ENCODE measurements at regions not wholly inside any gene's neighbourhood (a gene's known extent, or its start where the extent isn't known, plus 50 kb on each side); places are given as distances from the start of the nearest gene placed in this dataset.

- DNase-seq (ENCODE audit: low read depth, low spot score) = no peak
- Histone ChIP-seq H3K27ac (ENCODE audit: low read depth, low read length) (no peak overlapping the region), H3K27me3 (ENCODE audit: control insufficient read depth, insufficient read depth, low read length) (no peaks in the 10 kb centered on the region), H3K9me3 (ENCODE audit: control insufficient read depth, insufficient read depth, low read length) (no peaks in the 10 kb centered on the region), H3K4me3 (ENCODE audit: low read depth, low read length) (no peak overlapping the region)
- ChIA-PET CTCF (interaction anchor here (1.2 to 1.6 kb wide), 2 partner anchors 8 to 10 kb away, joined by 4 to 5 read pairs; no protein-coding TSS in a partner anchor), POLR2A (no interaction called here)
- TF ChIP-seq CTCF (IDR thresholded peaks at IDR 0.05; ENCODE audit: low read depth, low read length) = no peak
Observed at GRCh38 chr13:90857921-90858320, 489.6 kb upstream of the MIR17HG start.

GRCh38 chr13:90866006-90866405 lies 481.5 kb upstream of the MIR17HG start:
- Histone ChIP-seq H3K9me3 (ENCODE audit: control insufficient read depth, insufficient read depth, low read length) (no peaks in the 10 kb centered on the region), H3K27ac (ENCODE audit: low read depth, low read length) (no peak overlapping the region), H3K27me3 (ENCODE audit: control insufficient read depth, insufficient read depth, low read length) (no peaks in the 10 kb centered on the region), H3K4me3 (ENCODE audit: low read depth, low read length) (no peak overlapping the region)
- DNase-seq (ENCODE audit: low read depth, low spot score) = no peak
- ChIA-PET CTCF (interaction anchor here (1.3 to 1.6 kb wide), 3 partner anchors 8 to 1139 kb away, joined by 3 to 4 read pairs (median 3); no protein-coding TSS in a partner anchor), POLR2A (no interaction called here)
- TF ChIP-seq CTCF (IDR thresholded peaks at IDR 0.05; ENCODE audit: low read depth, low read length) = no peak

- ChIA-PET POLR2A (no interaction called here), CTCF (interaction anchor here (0.5 to 1.7 kb wide), 13 partner anchors 9 to 1505 kb away, joined by 3 to 5 read pairs (median 3); no protein-coding TSS in a partner anchor)
- no peak overlapping the region for H3K27ac ChIP-seq (ENCODE audit: low read depth, low read length)
- H3K4me3 ChIP-seq (ENCODE audit: low read depth, low read length) = no peak overlapping the region
- no peaks in the 10 kb centered on the region for H3K9me3 ChIP-seq (ENCODE audit: control insufficient read depth, insufficient read depth, low read length)
- peak; percentile 7 for DNase-seq (ENCODE audit: low read depth, low spot score)
- H3K27me3 ChIP-seq (ENCODE audit: control insufficient read depth, insufficient read depth, low read length) = no peaks in the 10 kb centered on the region
- TF ChIP-seq CTCF (IDR thresholded peaks at IDR 0.05; ENCODE audit: low read depth, low read length) = peak; percentile 75
Observed at GRCh38 chr13:90867336-90867683, 480.2 kb upstream of the MIR17HG start.

- peak; percentile 73 for TF ChIP-seq CTCF (IDR thresholded peaks at IDR 0.05; ENCODE audit: low read depth, low read length)
- H3K27me3 ChIP-seq (ENCODE audit: control insufficient read depth, insufficient read depth, low read length) = no peaks in the 10 kb centered on the region
- CTCF ChIA-PET = interaction anchor here (0.7 to 1.7 kb wide), 4 partner anchors 10 to 14 kb away, joined by 3 to 5 read pairs (median 4); no protein-coding TSS in a partner anchor
- H3K27ac ChIP-seq (ENCODE audit: low read depth, low read length) = no peak overlapping the region
- H3K4me3 ChIP-seq (ENCODE audit: low read depth, low read length) = no peak overlapping the region
- H3K9me3 ChIP-seq (ENCODE audit: control insufficient read depth, insufficient read depth, low read length) = no peaks in the 10 kb centered on the region
- POLR2A ChIA-PET = no interaction called here
- DNase-seq (ENCODE audit: low read depth, low spot score) = no peak
Observed at GRCh38 chr13:90868321-90868920, 479.1 kb upstream of the MIR17HG start.

- POLR2A ChIA-PET = no interaction called here
- H3K27ac ChIP-seq (ENCODE audit: low read depth, low read length) = no peak overlapping the region
- no peaks in the 10 kb centered on the region for H3K27me3 ChIP-seq (ENCODE audit: control insufficient read depth, insufficient read depth, low read length)
- DNase-seq (ENCODE audit: low read depth, low spot score) = no peak
- no peaks in the 10 kb centered on the region for H3K9me3 ChIP-seq (ENCODE audit: control insufficient read depth, insufficient read depth, low read length)
- no peak overlapping the region for H3K4me3 ChIP-seq (ENCODE audit: low read depth, low read length)
- CTCF ChIA-PET = no interaction called here
- TF ChIP-seq CTCF (IDR thresholded peaks at IDR 0.05; ENCODE audit: low read depth, low read length) = no peak
Observed at GRCh38 chr13:90869580-90869979, 477.9 kb upstream of the MIR17HG start.

All from AG04450 (cell line).